GM19324 (cell line): ENCODE measurements at regions not wholly inside any gene's neighbourhood (a gene's known extent, or its start where the extent isn't known, plus 50 kb on each side); places are given as distances from the start of the nearest gene placed in this dataset.

Experiments used
- ATAC-seq: cut with Tn5 transposase; IDR thresholded peaks from one replicate; pipeline ENCODE4 v1.9.1; 2021; ENCODE audit warnings: mild to moderate bottlenecking, moderate library complexity; ENCODE audit not compliant: unreplicated experiment, low FRiP score

- no peak for ATAC-seq
Observed at GRCh38 chr1:164466001-164466421, 93.0 kb upstream of the PBX1 start.

- no peak for ATAC-seq
Observed at GRCh38 chr1:164466429-164466828, 92.6 kb upstream of the PBX1 start.

GRCh38 chr1:164470996-164471395 is 88.0 kb upstream of the PBX1 start:
- no peak for ATAC-seq

GRCh38 chr1:164472841-164473240 is 86.1 kb upstream of the PBX1 start:
- ATAC-seq = no peak

GRCh38 chr1:164473544-164473943 is 85.4 kb upstream of the PBX1 start:
- no peak for ATAC-seq

- ATAC-seq = no peak
Observed at GRCh38 chr1:164475834-164476233, 83.2 kb upstream of the PBX1 start.

- ATAC-seq = no peak
Observed at GRCh38 chr1:164477343-164477742, 81.6 kb upstream of the PBX1 start.

GRCh38 chr1:164479242-164479641 is 79.7 kb upstream of the PBX1 start:
- no peak for ATAC-seq

- ATAC-seq = no peak
Observed at GRCh38 chr1:164480285-164480907, 78.6 kb upstream of the PBX1 start.

- ATAC-seq = no peak
Observed at GRCh38 chr1:164495905-164496304, 63.1 kb upstream of the PBX1 start.

- no peak for ATAC-seq
Observed at GRCh38 chr1:164498792-164499191, 60.2 kb upstream of the PBX1 start.

GRCh38 chr1:164504749-164505148 is 54.2 kb upstream of the PBX1 start:
- ATAC-seq = no peak
